ENCODE measurements at regions not wholly inside any gene's neighbourhood (a gene's known extent, or its start where the extent isn't known, plus 50 kb on each side); places are given as distances from the start of the nearest gene placed in this dataset.

DNA sequence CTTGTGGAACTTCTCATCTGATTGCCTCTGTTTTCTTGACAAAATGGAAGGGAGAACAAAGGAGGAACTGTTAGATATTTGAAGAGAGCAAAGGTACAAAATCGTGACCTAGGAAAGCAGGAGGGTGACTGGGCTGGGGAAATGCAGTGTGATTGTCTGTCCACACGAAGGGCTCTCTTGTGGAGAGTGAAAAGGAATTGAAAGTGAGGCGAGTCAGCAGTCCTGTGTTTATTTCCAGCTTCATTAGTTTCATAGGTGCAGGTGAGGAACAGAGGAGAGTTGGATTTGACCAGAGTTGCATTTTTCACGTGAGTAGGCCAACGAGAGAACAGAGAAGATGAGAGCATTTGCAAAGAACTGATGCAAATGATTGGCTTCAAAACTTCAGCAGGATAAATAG, 336.4 kb upstream of the SATB1 start:
- TF ChIP-seq EP300 (IDR thresholded peaks at IDR 0.05; ENCODE audit: borderline replicate concordance) (no peak), USF1 (IDR thresholded peaks at IDR 0.05) (no peak), TCF12 (IDR thresholded peaks at IDR 0.05; ENCODE audit: low read depth) (no peak), REST (IDR thresholded peaks at IDR 0.05; ENCODE audit: low read depth) (no peak), CREB1 (IDR thresholded peaks at IDR 0.05; ENCODE audit: low read depth) (no peak), FOXM1 (IDR thresholded peaks at IDR 0.05; ENCODE audit: borderline replicate concordance, low read depth) (no peak)
- TF ChIP-seq, protein P1, sequence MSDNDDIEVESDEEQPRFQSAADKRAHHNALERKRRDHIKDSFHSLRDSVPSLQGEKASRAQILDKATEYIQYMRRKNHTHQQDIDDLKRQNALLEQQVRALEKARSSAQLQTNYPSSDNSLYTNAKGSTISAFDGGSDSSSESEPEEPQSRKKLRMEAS (IDR thresholded peaks at IDR 0.05), result no peak

Data from Ishikawa (cell line).